ENCODE measurements at regions not wholly inside any gene's neighbourhood (a gene's known extent, or its start where the extent isn't known, plus 50 kb on each side); places are given as distances from the start of the nearest gene placed in this dataset.

GRCh38 chr5:143509758-143510221 lies 106.3 kb upstream of the NR3C1 start:
- H3K79me1 ChIP-seq (ENCODE audit: insufficient read depth, low read depth, low read length, poor library complexity, severe bottlenecking) = no peaks in the 10 kb centered on the region
- Mint-ChIP-seq H3K9me3 (no peaks in the 10 kb centered on the region), H3K36me3 (ENCODE audit: insufficient read depth in 1 of 3, low read depth in 3 of 3) (no peaks in the 10 kb centered on the region), H3K4me1 (no peaks in the 10 kb centered on the region), H3K27me3 (ENCODE audit: low read depth) (no peaks in the 10 kb centered on the region), H3K27ac (no peak overlapping the region), H3K4me3 (no peak overlapping the region)
- no peak overlapping the region for H2BK15ac ChIP-seq (ENCODE audit: low read depth, low read length)
- no peak overlapping the region for H3K56ac ChIP-seq (ENCODE audit: insufficient read length, low read depth, low read length)
- no peak overlapping the region for H2BK20ac ChIP-seq (ENCODE audit: low read depth, low read length, poor library complexity, severe bottlenecking)
- no peak overlapping the region for H3K9ac ChIP-seq (ENCODE audit: extremely low read depth, insufficient read length, low read length)
- no peak overlapping the region for H3K4ac ChIP-seq (ENCODE audit: low read depth, low read length)
- no peak overlapping the region for H3K4me2 ChIP-seq (ENCODE audit: insufficient read depth, insufficient read length, low read length)
- H3K79me2 ChIP-seq (ENCODE audit: insufficient read depth, low read length) = no peaks in the 10 kb centered on the region
- no CpG with 5 or more reads among the region's 3 CpGs for WGBS (ENCODE audit: extremely low coverage, insufficient read length, low lambda C conversion rate)
- no peak overlapping the region for H3K18ac ChIP-seq (ENCODE audit: insufficient read length, low read depth, low read length)
- no peaks in the 10 kb centered on the region for H3K4me1 ChIP-seq (ENCODE audit: insufficient read depth, low read length)
- H4K20me1 ChIP-seq (ENCODE audit: control insufficient read depth, insufficient read depth, insufficient read length) = no peaks in the 10 kb centered on the region
- H3K14ac ChIP-seq (ENCODE audit: insufficient read depth, low read length) = no peak overlapping the region
- no peak overlapping the region for H3T11ph ChIP-seq (ENCODE audit: low read length)
- no peak overlapping the region for H2AK5ac ChIP-seq (ENCODE audit: insufficient read length, low read length)
- H2BK12ac ChIP-seq (ENCODE audit: insufficient read length, low read depth, low read length) = no peak overlapping the region
- TF ChIP-seq CTCF (conservative IDR thresholded peaks at IDR 0.05) = no peak
- no peak overlapping the region for H3K23ac ChIP-seq (ENCODE audit: insufficient read length, low read depth, low read length)
- H4K8ac ChIP-seq (replicated peaks; ENCODE audit: insufficient read length, low read depth, low read length) = no peak overlapping the region
- no peak overlapping the region for H2BK120ac ChIP-seq (ENCODE audit: low read depth, low read length, poor library complexity, severe bottlenecking)
- no peak overlapping the region for H4K5ac ChIP-seq (ENCODE audit: insufficient read length, low read depth, low read length)
- no peaks in the 10 kb centered on the region for H3K23me2 ChIP-seq (ENCODE audit: insufficient read length, low read depth, low read length, poor library complexity, severe bottlenecking)
- H3K27ac ChIP-seq (ENCODE audit: insufficient read length, low read depth, low read length) = no peak overlapping the region
- DNase-seq = no peak
- H3K9me3 ChIP-seq (ENCODE audit: control insufficient read depth, low read depth, low read length) = no peaks in the 10 kb centered on the region
- H4K91ac ChIP-seq (ENCODE audit: insufficient read length, low read depth, low read length) = no peak overlapping the region
- H2AFZ ChIP-seq (ENCODE audit: low read length) = no peak overlapping the region
- H2BK5ac ChIP-seq (ENCODE audit: insufficient read length, low read length) = no peak overlapping the region
- H3K27me3 ChIP-seq (ENCODE audit: insufficient read depth, low read length) = no peaks in the 10 kb centered on the region

Measured in H9 (cell line).